HEK293T (cell line): ENCODE measurements at regions not wholly inside any gene's neighbourhood (a gene's known extent, or its start where the extent isn't known, plus 50 kb on each side); places are given as distances from the start of the nearest gene placed in this dataset.
A peak's percentile ranks its signal among the peaks of the same experiment; 100 is the strongest.
"Not testable (repeated sequence)": the region's sequence is repeated elsewhere in the genome, so short reads cannot be mapped to it uniquely, and the experiment has no call there.

Source experiments
- CTCF ChIA-PET: fragments of 350-600 bp; formaldehyde crosslinking; extraction: SDS; loops from one replicate; lab custom pipeline; 2021; ENCODE audit warnings: antibody characterized with exemption, inconsistent platforms; lab: Yijun Ruan, JAX
- POLR2A ChIA-PET: fragments of 350-600 bp; formaldehyde crosslinking; extraction: SDS; loops from one replicate; lab custom pipeline; 2020; ENCODE audit warnings: antibody characterized with exemption, inconsistent platforms; lab: Yijun Ruan, JAX
- DNase-seq: peaks from one replicate; pipeline ENCODE4 v3.0.0; 2012; ENCODE audit warnings: mixed read lengths; ENCODE audit errors: extremely low spot score
- ARNT ChIP-seq: fragments of 450-650 bp; IDR thresholded peaks from 2 replicates; pipeline ENCODE4 v1.6.1; 2017; ENCODE audit warnings: mild to moderate bottlenecking
- BHLHE40 ChIP-seq: fragments of 450-650 bp; IDR thresholded peaks from 2 replicates; pipeline ENCODE4 v1.6.1; 2016; ENCODE audit warnings: mild to moderate bottlenecking, moderate library complexity, borderline replicate concordance
- CTBP1 ChIP-seq: fragments of 450-650 bp; IDR thresholded peaks from 2 replicates; pipeline ENCODE4 v1.6.1; 2016; ENCODE audit warnings: borderline replicate concordance
- ELF4 ChIP-seq: fragments of 450-650 bp; IDR thresholded peaks from 2 replicates; pipeline ENCODE4 v1.6.1; 2017; ENCODE audit warnings: antibody characterized with exemption
- FOXA1 ChIP-seq: fragments of 450-650 bp; IDR thresholded peaks from 2 replicates; pipeline ENCODE4 v1.6.1; 2016; ENCODE audit warnings: mild to moderate bottlenecking
- FOXK2 ChIP-seq: fragments of 450-650 bp; IDR thresholded peaks from 2 replicates; pipeline ENCODE4 v1.6.1; 2016; ENCODE audit warnings: mild to moderate bottlenecking
- FOXM1 ChIP-seq: fragments of 450-650 bp; IDR thresholded peaks from 2 replicates; pipeline ENCODE4 v1.6.1; 2017; ENCODE audit warnings: mild to moderate bottlenecking, borderline replicate concordance
- HDGF ChIP-seq: fragments of 450-650 bp; IDR thresholded peaks from 2 replicates; pipeline ENCODE4 v1.6.1; 2017; ENCODE audit warnings: antibody characterized with exemption, borderline replicate concordance
- L3MBTL2 ChIP-seq: fragments of 450-650 bp; conservative IDR thresholded peaks from 2 replicates; pipeline ENCODE4 v1.6.1; 2016; ENCODE audit warnings: mild to moderate bottlenecking
- LEF1 ChIP-seq: fragments of 450-650 bp; IDR thresholded peaks from 2 replicates; pipeline ENCODE4 v1.6.1; 2017; ENCODE audit warnings: mild to moderate bottlenecking, borderline replicate concordance
- NFRKB ChIP-seq: fragments of 450-650 bp; IDR thresholded peaks from 2 replicates; pipeline ENCODE4 v1.6.1; 2016; ENCODE audit warnings: mild to moderate bottlenecking, moderate library complexity
- PKNOX1 ChIP-seq: fragments of 450-650 bp; IDR thresholded peaks from 2 replicates; pipeline ENCODE4 v1.6.1; 2016
- SP1 ChIP-seq: fragments of 450-650 bp; IDR thresholded peaks from 2 replicates; pipeline ENCODE4 v1.6.1; 2017
- SUZ12 ChIP-seq: fragments of 450-650 bp; IDR thresholded peaks from 2 replicates; pipeline ENCODE4 v1.6.1; 2016; ENCODE audit warnings: mild to moderate bottlenecking
- TARDBP ChIP-seq: fragments of 450-650 bp; IDR thresholded peaks from 2 replicates; pipeline ENCODE4 v1.6.1; 2016
- ZNF384 ChIP-seq: fragments of 450-650 bp; IDR thresholded peaks from 2 replicates; pipeline ENCODE4 v1.6.1; 2016

- TF ChIP-seq ELF4 (no peak), BHLHE40 (no peak), ZNF384 (no peak), ARNT (no peak), NFRKB (no peak)
- ChIA-PET CTCF (no interaction called here), POLR2A (no interaction called here)
- DNase-seq: no peak
These were observed 862.8 kb downstream of the TAF11L14 start for GRCh38 chr5:18497089-18497488.

- TF ChIP-seq ZNF384 (no peak), BHLHE40 (no peak), ELF4 (no peak), CTBP1 (no peak), NFRKB (no peak), SUZ12 (no peak), TARDBP (no peak), ARNT (no peak), L3MBTL2 (no peak)
- no peak for DNase-seq
- ChIA-PET POLR2A (no interaction called here), CTCF (no interaction called here)
These were observed 869.6 kb downstream of the TAF11L14 start for GRCh38 chr5:18503797-18504328.

- ChIA-PET POLR2A (no interaction called here), CTCF (no interaction called here)
- DNase-seq: no peak
- no peak for TF ChIP-seq SUZ12
These were observed 872.9 kb downstream of the TAF11L14 start for GRCh38 chr5:18507114-18507513.

GRCh38 chr5:18517641-18518380 lies 883.6 kb downstream of the TAF11L14 start:
- no peak for TF ChIP-seq BHLHE40
- no peak for TF ChIP-seq PKNOX1
- TF ChIP-seq ZNF384: no peak
- TF ChIP-seq HDGF: no peak
- no peak for TF ChIP-seq TARDBP
- no peak for TF ChIP-seq SP1
- CTCF ChIA-PET: no interaction called here
- POLR2A ChIA-PET: no interaction called here
- DNase-seq: no peak

- no peak for DNase-seq
- ChIA-PET POLR2A (no interaction called here), CTCF (no interaction called here)
- TF ChIP-seq ARNT (no peak), ELF4 (no peak), FOXK2 (no peak), SP1 (no peak), FOXA1 (no peak), BHLHE40 (no peak)
These were observed 889.1 kb downstream of the TAF11L14 start for GRCh38 chr5:18523380-18523779.

GRCh38 chr5:18526792-18527405 lies 892.6 kb downstream of the TAF11L14 start:
- TF ChIP-seq SP1 (no peak), ZNF384 (no peak), ARNT (no peak), ELF4 (no peak), FOXK2 (no peak), FOXM1 (no peak), CTBP1 (no peak), NFRKB (no peak), SUZ12 (no peak), HDGF (no peak), L3MBTL2 (no peak), TARDBP (no peak)
- ChIA-PET POLR2A (no interaction called here), CTCF (no interaction called here)
- DNase-seq: peak; percentile 4

GRCh38 chr5:18533137-18533536 lies 898.9 kb downstream of the TAF11L14 start:
- ChIA-PET CTCF (no interaction called here), POLR2A (no interaction called here)
- no peak for DNase-seq
- TF ChIP-seq SP1: no peak

- no peak for DNase-seq
- TF ChIP-seq FOXM1 (no peak), BHLHE40 (no peak), ELF4 (no peak), PKNOX1 (no peak), FOXK2 (no peak), LEF1 (no peak), TARDBP (no peak), SP1 (no peak), ARNT (no peak), FOXA1 (no peak), NFRKB (no peak), HDGF (no peak), SUZ12 (no peak), L3MBTL2 (no peak), ZNF384 (no peak), CTBP1 (no peak)
- POLR2A ChIA-PET: no interaction called here
- CTCF ChIA-PET: no interaction called here
These were observed 899.9 kb downstream of the TAF11L14 start for GRCh38 chr5:18534119-18534518.

- DNase-seq, CTCF ChIA-PET, POLR2A ChIA-PET: not testable (repeated sequence)
These were observed 901.5 kb downstream of the TAF11L14 start for GRCh38 chr5:18535753-18536152.
